Breast epithelium (tissue), 3 donors: ENCODE measurements at regions not wholly inside any gene's neighbourhood (a gene's known extent, or its start where the extent isn't known, plus 50 kb on each side); places are given as distances from the start of the nearest gene placed in this dataset.

Experiments used
- POLR2A ChIP-seq: fragments of 450-650 bp; IDR thresholded peaks from one replicate; pipeline ENCODE4 v1.6.1; 2016; ENCODE audit warnings: antibody characterized with exemption, mild to moderate bottlenecking, moderate library complexity
- POLR2AphosphoS5 ChIP-seq, 3 donors: sonication (generic); formaldehyde crosslinking; IDR thresholded peaks; one replicate each; pipeline ENCODE4 v1.6.1; 2017; ENCODE audit warnings: antibody characterized with exemption in 3 of 3
- TF ChIP-seq, protein P1 (sequence below), 3 donors: fragments of 450-650 bp; IDR thresholded peaks; one replicate each; pipeline ENCODE4 v1.5.1; 2016 to 2017; ENCODE audit warnings: antibody characterized with exemption in 3 of 3, mild to moderate bottlenecking in 3 of 3, moderate library complexity in 3 of 3

DNA sequence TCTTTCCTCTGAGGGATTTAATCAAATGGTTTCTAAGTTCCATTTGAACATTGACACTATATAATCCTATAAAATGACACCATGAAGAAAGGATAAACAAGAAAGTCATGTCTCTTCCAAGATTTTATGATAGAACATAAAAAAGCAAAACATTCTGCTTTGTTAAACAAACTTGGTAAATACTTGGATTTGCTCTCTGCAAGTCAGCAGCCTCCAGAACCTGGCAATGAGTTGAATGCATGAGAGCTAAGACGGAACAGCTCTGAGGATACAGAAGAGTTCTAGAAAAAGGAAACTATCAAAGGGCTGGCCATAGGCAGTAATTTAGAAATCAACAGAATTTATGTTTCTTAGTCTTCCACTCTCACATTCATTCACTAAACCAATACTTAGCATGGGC lies 656.0 kb upstream of the ID4 start:
- TF ChIP-seq, protein P1, sequence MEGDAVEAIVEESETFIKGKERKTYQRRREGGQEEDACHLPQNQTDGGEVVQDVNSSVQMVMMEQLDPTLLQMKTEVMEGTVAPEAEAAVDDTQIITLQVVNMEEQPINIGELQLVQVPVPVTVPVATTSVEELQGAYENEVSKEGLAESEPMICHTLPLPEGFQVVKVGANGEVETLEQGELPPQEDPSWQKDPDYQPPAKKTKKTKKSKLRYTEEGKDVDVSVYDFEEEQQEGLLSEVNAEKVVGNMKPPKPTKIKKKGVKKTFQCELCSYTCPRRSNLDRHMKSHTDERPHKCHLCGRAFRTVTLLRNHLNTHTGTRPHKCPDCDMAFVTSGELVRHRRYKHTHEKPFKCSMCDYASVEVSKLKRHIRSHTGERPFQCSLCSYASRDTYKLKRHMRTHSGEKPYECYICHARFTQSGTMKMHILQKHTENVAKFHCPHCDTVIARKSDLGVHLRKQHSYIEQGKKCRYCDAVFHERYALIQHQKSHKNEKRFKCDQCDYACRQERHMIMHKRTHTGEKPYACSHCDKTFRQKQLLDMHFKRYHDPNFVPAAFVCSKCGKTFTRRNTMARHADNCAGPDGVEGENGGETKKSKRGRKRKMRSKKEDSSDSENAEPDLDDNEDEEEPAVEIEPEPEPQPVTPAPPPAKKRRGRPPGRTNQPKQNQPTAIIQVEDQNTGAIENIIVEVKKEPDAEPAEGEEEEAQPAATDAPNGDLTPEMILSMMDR (IDR thresholded peaks at IDR 0.05): no peak
- TF ChIP-seq POLR2AphosphoS5 (IDR thresholded peaks at IDR 0.05) (no peak), POLR2A (no peak)
